AG04450 (cell line): ENCODE measurements at regions not wholly inside any gene's neighbourhood (a gene's known extent, or its start where the extent isn't known, plus 50 kb on each side); places are given as distances from the start of the nearest gene placed in this dataset.

Experiments used
- CTCF ChIA-PET: fragments of 300-600, 350-600 bp; formaldehyde crosslinking; extraction: SDS; loops from one replicate; lab custom pipeline; 2022; ENCODE audit warnings: antibody characterized with exemption, inconsistent platforms; lab: Charles Lee
- POLR2A ChIA-PET: fragments of 350-600 bp; formaldehyde crosslinking; extraction: SDS; loops from one replicate; lab custom pipeline; 2021; ENCODE audit warnings: antibody characterized with exemption, inconsistent platforms; lab: Yijun Ruan, JAX
- DNase-seq: peaks from one replicate; pipeline ENCODE4 v3.0.0-alpha.2; 2011; ENCODE audit warnings: low read depth, low spot score
- H3K27ac ChIP-seq: one replicate; pipeline ENCODE4 v1.5.1; 2012; ENCODE audit warnings: low read depth, low read length, control low read depth
- H3K27me3 ChIP-seq: one replicate; pipeline ENCODE4 v1.6.0; 2012; ENCODE audit warnings: low read length; ENCODE audit not compliant: control insufficient read depth, insufficient read depth
- H3K4me3 ChIP-seq: 2 replicates; pipeline ENCODE4 v1.5.1; 2011; ENCODE audit warnings: mild to moderate bottlenecking, low read depth, low read length, control low read depth
- H3K9me3 ChIP-seq: 2 replicates; pipeline ENCODE4 v1.5.1; 2012; ENCODE audit warnings: low read length; ENCODE audit not compliant: control insufficient read depth, insufficient read depth
- TF ChIP-seq, protein P1 (sequence below): IDR thresholded peaks from 2 replicates; pipeline ENCODE4 v1.5.1; 2011; ENCODE audit warnings: low read depth, low read length, control low read depth, inconsistent platforms

- ChIA-PET POLR2A (no interaction called here), CTCF (no interaction called here)
- Histone ChIP-seq H3K9me3 (no peaks in the 10 kb centered on the region; the same call in 1 of the 2 replicates), H3K27me3 (no peaks in the 10 kb centered on the region), H3K27ac (no peak overlapping the region), H3K4me3 (no peak overlapping the region)
- no peak for DNase-seq
- TF ChIP-seq, protein P1, sequence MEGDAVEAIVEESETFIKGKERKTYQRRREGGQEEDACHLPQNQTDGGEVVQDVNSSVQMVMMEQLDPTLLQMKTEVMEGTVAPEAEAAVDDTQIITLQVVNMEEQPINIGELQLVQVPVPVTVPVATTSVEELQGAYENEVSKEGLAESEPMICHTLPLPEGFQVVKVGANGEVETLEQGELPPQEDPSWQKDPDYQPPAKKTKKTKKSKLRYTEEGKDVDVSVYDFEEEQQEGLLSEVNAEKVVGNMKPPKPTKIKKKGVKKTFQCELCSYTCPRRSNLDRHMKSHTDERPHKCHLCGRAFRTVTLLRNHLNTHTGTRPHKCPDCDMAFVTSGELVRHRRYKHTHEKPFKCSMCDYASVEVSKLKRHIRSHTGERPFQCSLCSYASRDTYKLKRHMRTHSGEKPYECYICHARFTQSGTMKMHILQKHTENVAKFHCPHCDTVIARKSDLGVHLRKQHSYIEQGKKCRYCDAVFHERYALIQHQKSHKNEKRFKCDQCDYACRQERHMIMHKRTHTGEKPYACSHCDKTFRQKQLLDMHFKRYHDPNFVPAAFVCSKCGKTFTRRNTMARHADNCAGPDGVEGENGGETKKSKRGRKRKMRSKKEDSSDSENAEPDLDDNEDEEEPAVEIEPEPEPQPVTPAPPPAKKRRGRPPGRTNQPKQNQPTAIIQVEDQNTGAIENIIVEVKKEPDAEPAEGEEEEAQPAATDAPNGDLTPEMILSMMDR, result no peak
Observed at GRCh38 chr9:32698706-32699277, 63.3 kb upstream of the TAF1L start.

DNA sequence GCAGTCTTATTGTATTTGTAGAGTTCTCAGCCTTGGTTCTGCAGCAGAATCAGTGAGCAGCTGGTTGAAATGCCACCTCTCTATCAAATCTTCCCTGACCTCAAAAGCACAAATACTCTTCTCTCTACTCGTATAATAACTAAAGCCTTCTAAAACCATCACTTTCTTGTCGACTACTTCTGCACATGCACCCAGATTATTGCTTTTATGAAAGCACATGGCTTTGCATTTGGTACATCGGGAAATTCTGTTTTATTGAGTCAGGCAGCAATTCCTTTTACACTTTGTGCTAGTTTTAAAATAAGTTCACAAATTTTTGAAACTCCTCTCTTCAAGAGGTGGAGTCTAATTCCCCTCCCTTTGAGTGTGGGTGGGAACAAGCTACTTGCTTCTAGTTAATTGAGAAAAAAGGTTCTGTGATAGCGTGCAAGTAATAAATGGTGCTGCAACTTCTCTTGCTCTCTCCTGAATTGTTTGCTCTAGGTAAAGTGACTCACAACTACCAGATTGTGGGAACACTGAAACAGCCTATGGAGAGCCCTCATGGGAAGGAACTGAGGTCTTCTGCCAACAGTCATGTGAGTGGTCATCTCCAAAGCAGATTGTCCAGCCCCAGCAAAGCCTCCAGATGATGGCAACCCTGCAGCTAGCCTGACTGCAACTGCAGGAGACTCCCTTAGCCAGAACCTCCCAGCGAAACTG, 66.0 kb upstream of the TAF1L start:
- no peak overlapping the region for H3K4me3 ChIP-seq
- POLR2A ChIA-PET, result no interaction called here
- H3K9me3 ChIP-seq, result no peaks in the 10 kb centered on the region
- no peak overlapping the region for H3K27ac ChIP-seq
- CTCF ChIA-PET, result interaction anchor here (0.7 kb wide), 1 partner anchor 119 kb away, joined by 3 read pairs; no protein-coding TSS in a partner anchor
- DNase-seq, result no peak
- TF ChIP-seq, protein P1, result no peak
- H3K27me3 ChIP-seq, result no peaks in the 10 kb centered on the region

DNA sequence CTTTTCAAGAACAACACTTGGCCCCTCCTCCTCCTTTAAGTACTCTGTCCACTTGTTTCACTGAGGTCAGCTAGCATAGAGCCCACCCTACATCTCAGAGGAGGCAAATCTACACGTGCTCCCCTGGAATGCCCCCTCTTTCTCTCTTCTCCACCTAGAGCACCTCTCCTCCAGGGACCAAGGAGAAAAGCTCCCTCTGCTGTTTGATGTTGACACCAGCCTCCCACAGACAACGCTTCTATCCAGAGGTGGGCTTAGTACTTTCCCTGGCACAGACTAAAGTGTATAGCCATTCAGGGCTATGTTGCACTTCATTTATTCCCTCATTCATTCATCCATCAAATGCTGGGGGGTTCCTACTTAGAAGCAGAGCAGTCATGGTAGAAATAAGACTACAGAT, 68.2 kb upstream of the TAF1L start:
- no peak for DNase-seq
- no peak overlapping the region for H3K4me3 ChIP-seq

GRCh38 chr9:32704343-32704742, 68.9 kb upstream of the TAF1L start:
- POLR2A ChIA-PET, result no interaction called here
- TF ChIP-seq, protein P1, result no peak
- CTCF ChIA-PET, result no interaction called here
- Histone ChIP-seq H3K27ac (no peak overlapping the region), H3K9me3 (no peaks in the 10 kb centered on the region), H3K27me3 (no peaks in the 10 kb centered on the region), H3K4me3 (no peak overlapping the region)
- no peak for DNase-seq

More for the DNA sequence above, 68.2 kb upstream of the TAF1L start:
- TF ChIP-seq, protein P1, result no peak
- Histone ChIP-seq H3K27me3 (no peaks in the 10 kb centered on the region), H3K27ac (no peak overlapping the region), H3K9me3 (no peaks in the 10 kb centered on the region)
- POLR2A ChIA-PET, result no interaction called here
- CTCF ChIA-PET, result interaction anchor here (0.6 kb wide), 1 partner anchor 34 kb away, joined by 3 read pairs; no protein-coding TSS in a partner anchor

GRCh38 chr9:32705059-32705458, 69.6 kb upstream of the TAF1L start:
- TF ChIP-seq, protein P1, result no peak
- no peak overlapping the region for H3K4me3 ChIP-seq
- H3K27ac ChIP-seq, result no peak overlapping the region
- H3K27me3 ChIP-seq, result no peaks in the 10 kb centered on the region
- ChIA-PET CTCF (interaction anchor here (1.1 kb wide), 1 partner anchor 123 kb away, joined by 3 read pairs; no protein-coding TSS in a partner anchor), POLR2A (no interaction called here)
- no peaks in the 10 kb centered on the region for H3K9me3 ChIP-seq
- DNase-seq, result no peak
